ENCODE measurements at regions not wholly inside any gene's neighbourhood (a gene's known extent, or its start where the extent isn't known, plus 50 kb on each side); places are given as distances from the start of the nearest gene placed in this dataset.

DNA sequence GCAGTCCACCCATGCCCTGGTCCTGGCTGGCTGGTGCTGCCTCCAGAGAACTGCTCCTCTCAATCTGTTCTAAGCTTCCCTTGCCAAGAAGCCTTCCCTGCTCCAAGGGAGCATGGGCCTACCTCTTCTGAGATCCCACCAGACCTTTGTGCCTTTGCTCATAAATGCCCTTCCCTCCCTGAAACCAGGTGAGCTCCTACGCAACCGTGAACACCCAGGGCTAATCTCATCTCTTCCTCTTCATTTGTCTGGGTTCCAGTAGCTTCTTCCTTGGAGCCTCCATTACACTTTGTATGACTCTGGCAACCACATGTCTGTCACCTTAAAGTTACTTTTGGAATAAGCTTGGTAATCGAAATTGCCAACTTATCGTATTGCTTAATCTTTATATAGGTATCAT, 270.6 kb downstream of the PBX3 start:
- DNase-seq (ENCODE audit: low read depth in 1 of 2, low spot score in 1 of 2), result no peak
- TF ChIP-seq JUND (IDR thresholded peaks at IDR 0.05; ENCODE audit: low read depth), result no peak
- in situ Hi-C loops (cut with HindIII; ENCODE audit: low pct_unique_long_range_greater_than_20kb, low sequenced_read_pairs), result no loop called here

DNA sequence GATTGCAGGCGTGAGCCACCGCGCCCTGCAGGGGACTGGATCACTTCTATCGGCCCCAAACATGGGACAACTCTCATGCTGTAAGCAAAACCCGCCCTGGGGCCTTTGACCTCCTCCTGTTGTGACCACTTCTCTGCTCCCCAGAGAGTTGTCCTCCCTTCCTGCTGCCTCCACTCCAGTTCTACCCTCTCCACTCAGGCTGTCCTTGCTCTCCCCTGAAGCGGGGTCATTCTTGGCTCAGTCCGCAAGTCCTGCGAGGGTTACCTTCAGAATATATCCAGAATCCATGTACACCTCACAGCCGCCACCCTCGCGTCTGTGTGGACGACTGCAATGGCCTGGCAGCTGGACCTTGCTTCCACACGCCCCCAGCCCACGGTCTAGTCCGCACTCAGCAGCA, 273.7 kb downstream of the PBX3 start:
- no peak for DNase-seq (ENCODE audit: low read depth in 1 of 2, low spot score in 1 of 2)
- no peak for TF ChIP-seq JUND (IDR thresholded peaks at IDR 0.05; ENCODE audit: low read depth)
- in situ Hi-C loops (cut with HindIII; ENCODE audit: low pct_unique_long_range_greater_than_20kb, low sequenced_read_pairs), result no loop called here

DNA sequence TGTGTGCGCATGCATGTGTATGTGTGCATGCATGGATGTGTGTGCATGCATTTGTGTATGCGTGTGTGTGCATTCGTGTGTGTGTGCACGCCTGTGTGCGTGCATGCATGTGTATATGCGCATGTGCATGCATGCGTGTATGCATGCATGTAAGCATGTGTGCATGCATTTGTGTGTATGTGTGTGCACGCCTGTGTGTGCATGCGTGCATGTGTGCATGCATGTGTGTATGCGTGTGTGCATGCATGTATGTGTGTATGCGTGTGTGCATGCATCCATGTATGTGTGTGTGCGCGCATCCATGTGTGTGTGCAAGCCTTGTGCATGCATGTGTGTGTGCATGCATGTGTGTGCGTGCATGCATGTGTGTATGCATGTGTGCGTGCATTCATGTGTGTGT, 276.8 kb downstream of the PBX3 start:
- DNase-seq (ENCODE audit: low read depth in 1 of 2, low spot score in 1 of 2), result no peak
- in situ Hi-C loops (cut with HindIII; ENCODE audit: low pct_unique_long_range_greater_than_20kb, low sequenced_read_pairs), result no loop called here
- TF ChIP-seq JUND (IDR thresholded peaks at IDR 0.05; ENCODE audit: low read depth), result no peak

DNA sequence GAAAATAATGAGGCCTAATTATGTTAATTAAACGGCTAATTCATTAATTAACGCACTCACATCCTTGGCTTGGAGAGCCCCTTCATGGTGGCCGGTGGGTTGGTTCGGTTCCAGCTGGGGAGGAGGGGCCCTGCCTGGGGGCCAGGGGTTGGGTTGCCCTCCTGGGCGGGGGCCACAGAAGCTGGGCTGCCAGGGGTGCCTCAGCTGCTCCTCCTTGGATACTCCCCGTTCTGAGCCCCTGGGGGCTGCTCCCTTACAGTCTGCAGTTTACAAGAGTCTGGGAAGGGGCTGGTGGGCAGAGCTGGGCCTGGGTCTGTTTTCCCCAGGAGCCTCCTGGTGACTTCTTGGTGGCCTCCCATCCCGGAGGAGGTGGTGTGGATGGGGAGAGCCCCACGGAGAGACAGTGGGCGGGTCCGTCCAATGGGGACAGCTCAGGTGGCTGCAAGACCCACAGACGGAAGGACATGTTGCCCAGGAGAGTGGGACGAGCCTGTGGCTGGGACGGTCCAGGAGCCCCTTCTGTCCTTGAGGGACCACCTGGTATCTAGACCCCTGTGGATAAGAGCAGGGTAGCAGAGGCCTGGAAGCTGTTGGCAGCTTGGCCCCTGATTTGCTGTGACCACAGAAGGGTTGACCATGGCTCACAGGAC, 277.5 kb downstream of the PBX3 start:
- no peak for DNase-seq (ENCODE audit: low read depth in 1 of 2, low spot score in 1 of 2)
- in situ Hi-C loops (cut with HindIII; ENCODE audit: low pct_unique_long_range_greater_than_20kb, low sequenced_read_pairs), result no loop called here

DNA sequence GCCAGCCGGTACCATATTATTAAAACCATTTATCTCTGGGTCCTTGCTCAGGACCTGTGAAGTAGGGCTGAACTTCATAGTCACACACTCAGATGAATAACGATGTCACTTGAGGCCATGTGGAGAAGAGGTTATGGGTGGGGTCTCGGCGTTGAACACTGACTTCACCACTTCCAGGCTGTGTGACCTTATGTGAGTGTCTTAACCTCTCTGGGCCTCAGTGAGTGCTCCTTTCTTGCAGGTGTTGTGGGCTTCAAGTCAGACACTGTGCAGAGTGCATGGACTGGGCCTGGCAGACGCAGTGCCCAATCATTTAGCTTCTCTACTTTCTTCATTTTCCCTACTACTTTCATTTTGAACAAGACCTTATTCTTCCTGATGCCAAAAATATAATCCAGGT, 278.8 kb downstream of the PBX3 start:
- no peak for DNase-seq (ENCODE audit: low read depth in 1 of 2, low spot score in 1 of 2)
- TF ChIP-seq JUND (IDR thresholded peaks at IDR 0.05; ENCODE audit: low read depth), result no peak
- in situ Hi-C loops (cut with HindIII; ENCODE audit: low pct_unique_long_range_greater_than_20kb, low sequenced_read_pairs), result no loop called here

More for the DNA sequence above, 277.5 kb downstream of the PBX3 start:
- TF ChIP-seq JUND (IDR thresholded peaks at IDR 0.05; ENCODE audit: low read depth), result no peak

DNA sequence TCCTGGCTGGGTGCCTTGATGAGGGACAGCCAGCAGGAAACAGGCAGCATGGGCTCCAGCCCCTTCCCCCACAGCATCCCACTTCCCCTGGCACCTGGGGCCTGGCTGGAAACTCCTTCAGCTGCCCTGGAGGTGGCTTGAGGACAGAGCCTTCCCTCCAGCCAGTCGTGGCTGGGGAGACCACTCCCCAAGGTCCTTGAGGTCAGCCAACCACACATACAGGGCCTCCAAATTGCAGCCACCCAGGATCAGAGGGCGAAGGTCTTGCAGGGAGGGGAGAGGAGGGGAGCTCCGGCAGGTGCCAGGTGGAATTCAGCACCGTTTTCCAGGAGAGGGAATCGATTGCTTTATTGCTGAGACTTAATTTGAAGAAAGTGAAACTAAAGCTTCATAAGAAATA, 280.4 kb downstream of the PBX3 start:
- TF ChIP-seq JUND (IDR thresholded peaks at IDR 0.05; ENCODE audit: low read depth), result no peak
- in situ Hi-C loops (cut with HindIII; ENCODE audit: low pct_unique_long_range_greater_than_20kb, low sequenced_read_pairs), result no loop called here
- DNase-seq (ENCODE audit: low read depth in 1 of 2, low spot score in 1 of 2), result no peak

DNA sequence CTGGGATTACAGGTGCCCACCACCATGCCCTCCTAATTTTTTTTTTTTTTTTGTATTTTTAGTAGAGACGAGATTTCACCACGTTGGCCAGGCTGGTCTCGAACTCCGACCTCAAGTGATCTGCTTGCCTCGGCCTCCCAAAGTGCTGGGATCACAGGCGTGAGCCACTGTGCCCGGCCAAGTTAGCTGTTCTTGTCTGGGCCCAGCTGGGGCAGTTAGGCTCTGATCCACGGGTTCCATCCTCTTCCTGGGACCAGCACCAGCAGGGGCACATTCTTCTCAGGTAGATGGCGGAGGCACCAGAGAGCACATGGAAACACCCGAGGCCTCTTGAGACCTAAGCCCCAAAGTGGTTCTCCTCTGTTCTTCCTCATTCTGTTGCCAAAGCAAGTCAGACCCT, 281.6 kb downstream of the PBX3 start:
- in situ Hi-C loops (cut with HindIII; ENCODE audit: low pct_unique_long_range_greater_than_20kb, low sequenced_read_pairs), result no loop called here
- TF ChIP-seq JUND (IDR thresholded peaks at IDR 0.05; ENCODE audit: low read depth), result no peak
- DNase-seq (ENCODE audit: low read depth in 1 of 2, low spot score in 1 of 2), result no peak

DNA sequence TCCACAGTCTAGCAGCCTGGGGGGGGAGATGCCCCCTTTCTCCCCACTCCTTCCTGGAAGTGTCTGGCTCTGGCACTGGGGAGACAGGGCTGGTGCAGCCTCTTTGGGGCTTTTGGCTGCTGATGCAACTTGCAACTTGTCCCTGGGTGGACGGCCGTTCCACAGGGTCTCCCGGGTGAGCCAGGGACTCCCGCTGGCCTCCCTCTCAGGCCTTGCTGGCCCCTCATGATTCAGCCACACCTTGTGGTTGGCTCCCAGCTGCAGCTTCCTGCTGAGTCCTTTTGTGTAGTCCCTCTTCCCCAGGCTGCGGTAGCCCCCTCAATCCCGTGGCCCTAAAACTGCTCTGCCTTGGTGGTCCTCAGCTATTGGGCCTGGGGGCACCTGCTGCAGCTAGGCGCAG, 283.5 kb downstream of the PBX3 start:
- in situ Hi-C loops (cut with HindIII; ENCODE audit: low pct_unique_long_range_greater_than_20kb, low sequenced_read_pairs), result no loop called here
- TF ChIP-seq JUND (IDR thresholded peaks at IDR 0.05; ENCODE audit: low read depth), result no peak
- DNase-seq (ENCODE audit: low read depth in 1 of 2, low spot score in 1 of 2), result no peak

DNA sequence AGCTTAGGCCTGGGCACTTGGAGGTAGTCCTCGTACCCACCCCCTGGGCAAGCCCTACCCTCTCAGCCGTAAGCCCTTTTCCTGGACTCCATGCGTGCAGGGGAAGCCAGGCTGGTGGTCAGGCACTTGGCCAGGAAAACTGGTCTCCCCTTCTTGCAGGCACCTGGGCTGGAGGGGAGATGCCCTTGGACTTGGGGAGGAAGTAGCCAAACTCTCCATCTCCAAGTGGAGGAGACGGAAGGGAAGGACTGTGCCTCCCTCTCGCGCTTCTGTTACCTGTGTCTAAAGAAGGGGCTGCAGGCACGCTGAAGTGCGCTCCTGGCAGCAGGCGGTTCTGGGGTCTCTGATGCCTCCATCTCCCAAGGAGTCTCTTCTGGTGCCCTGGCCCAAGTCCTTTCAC, 283.9 kb downstream of the PBX3 start:
- in situ Hi-C loops (cut with HindIII; ENCODE audit: low pct_unique_long_range_greater_than_20kb, low sequenced_read_pairs), result no loop called here
- TF ChIP-seq JUND (IDR thresholded peaks at IDR 0.05; ENCODE audit: low read depth), result no peak
- DNase-seq (ENCODE audit: low read depth in 1 of 2, low spot score in 1 of 2), result no peak

DNA sequence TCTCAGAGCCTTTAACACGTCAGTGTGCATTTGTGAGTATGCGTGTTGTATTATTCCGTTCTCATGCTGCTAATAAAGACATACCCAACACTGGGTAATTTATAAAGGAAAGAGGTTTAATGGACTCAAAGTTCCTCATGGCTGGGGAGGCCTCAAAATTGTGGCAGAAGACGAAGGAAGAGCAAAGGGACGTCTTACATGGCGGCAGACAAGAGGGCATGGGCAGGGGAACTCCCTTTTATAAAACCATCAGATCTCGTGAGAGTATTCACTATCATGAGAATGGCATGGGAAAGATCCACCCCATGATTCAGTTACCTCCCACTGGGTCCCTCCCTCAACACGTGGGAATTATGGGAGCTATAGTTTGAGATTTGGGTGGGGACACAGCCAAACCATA, 285.0 kb downstream of the PBX3 start:
- in situ Hi-C loops (cut with HindIII; ENCODE audit: low pct_unique_long_range_greater_than_20kb, low sequenced_read_pairs), result no loop called here
- DNase-seq (ENCODE audit: low read depth in 1 of 2, low spot score in 1 of 2), result no peak
- no peak for TF ChIP-seq JUND (IDR thresholded peaks at IDR 0.05; ENCODE audit: low read depth)

DNA sequence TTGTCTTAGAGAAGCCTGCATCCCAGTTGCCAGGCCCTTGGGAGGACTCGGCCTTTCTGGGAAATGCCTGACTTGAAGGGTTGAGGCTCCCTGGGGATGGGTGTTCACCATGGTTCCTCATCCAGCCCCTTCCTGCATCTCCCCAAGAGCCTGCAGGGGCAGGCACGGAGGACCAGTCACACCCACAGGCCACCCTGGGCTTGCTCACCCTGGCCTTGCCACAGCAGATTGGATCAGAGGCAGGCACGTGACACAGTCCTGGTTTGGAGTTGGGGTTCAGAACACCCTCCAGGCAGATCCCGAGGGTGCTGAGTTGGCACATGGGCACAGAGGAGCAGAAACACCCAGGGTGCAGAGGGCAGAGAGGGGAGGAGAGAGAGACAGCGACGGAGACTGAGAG, 286.1 kb downstream of the PBX3 start:
- in situ Hi-C loops (cut with HindIII; ENCODE audit: low pct_unique_long_range_greater_than_20kb, low sequenced_read_pairs), result no loop called here
- TF ChIP-seq JUND (IDR thresholded peaks at IDR 0.05; ENCODE audit: low read depth), result no peak
- no peak for DNase-seq (ENCODE audit: low read depth in 1 of 2, low spot score in 1 of 2)

DNA sequence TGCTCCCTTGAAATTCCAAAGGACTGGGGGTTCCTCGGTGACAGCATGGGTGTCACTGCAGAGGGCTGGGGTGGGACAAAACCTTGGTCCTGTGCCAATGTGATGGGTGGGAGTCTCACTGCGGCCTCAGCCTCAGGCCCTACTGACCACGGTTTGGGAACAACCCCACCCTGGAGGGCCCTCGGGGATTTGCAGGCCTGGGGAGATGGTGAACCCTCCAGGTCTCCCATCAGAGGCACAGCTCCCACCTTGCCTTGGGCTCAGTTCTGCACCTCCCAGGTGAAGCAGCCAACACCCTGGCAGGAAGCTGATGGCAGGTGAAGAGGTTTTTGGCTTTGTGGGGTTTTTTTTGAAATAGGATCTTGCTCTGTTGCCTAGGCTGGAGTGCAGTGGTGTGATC, 286.8 kb downstream of the PBX3 start:
- no peak for DNase-seq (ENCODE audit: low read depth in 1 of 2, low spot score in 1 of 2)
- no peak for TF ChIP-seq JUND (IDR thresholded peaks at IDR 0.05; ENCODE audit: low read depth)
- in situ Hi-C loops (cut with HindIII; ENCODE audit: low pct_unique_long_range_greater_than_20kb, low sequenced_read_pairs), result no loop called here

DNA sequence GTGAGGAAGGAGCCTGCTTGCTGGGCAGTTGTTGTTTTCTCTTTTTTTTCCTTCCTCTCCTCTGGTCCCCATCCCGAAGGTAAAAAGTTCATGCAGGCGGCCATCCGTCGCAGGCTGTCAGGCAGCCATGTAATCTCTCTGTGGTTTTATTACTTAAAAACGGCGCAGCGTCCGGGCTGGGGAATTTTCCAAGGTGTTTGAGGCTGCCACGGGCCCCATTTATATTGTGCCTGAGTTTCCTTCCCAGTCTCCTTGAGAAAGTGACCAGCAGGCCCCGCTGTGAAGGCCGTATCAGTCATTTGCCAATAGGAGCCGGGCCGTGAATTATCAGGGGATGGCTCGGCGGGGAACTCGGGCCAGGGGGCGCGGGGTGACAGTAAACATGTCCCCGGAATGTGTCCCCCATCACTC, 289.7 kb downstream of the PBX3 start:
- TF ChIP-seq JUND (IDR thresholded peaks at IDR 0.05; ENCODE audit: low read depth), result no peak
- DNase-seq (ENCODE audit: low read depth in 1 of 2, low spot score in 1 of 2), result no peak
- in situ Hi-C loops (cut with HindIII; ENCODE audit: low pct_unique_long_range_greater_than_20kb, low sequenced_read_pairs), result no loop called here

DNA sequence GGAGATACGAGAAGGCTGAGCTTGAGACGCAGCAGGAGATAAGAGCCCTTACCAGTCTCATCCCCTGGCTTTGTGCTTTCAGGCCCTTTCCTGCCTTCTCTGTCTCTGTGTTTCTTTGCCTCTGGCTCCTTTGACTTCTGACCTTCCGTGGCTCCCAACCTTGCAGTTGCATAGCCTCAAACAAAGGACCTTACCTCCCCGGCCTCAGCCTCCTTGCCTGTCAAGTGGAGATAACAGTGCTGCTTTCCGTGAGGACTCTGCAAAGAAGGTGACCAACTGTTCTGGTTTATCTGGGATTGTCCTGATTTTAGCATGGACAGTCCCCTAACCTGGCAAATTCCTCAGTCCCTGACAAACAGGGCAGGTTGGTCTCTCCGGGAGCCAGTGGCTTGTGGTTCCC, 287.8 kb upstream of the MVB12B start:
- DNase-seq (ENCODE audit: low read depth in 1 of 2, low spot score in 1 of 2), result no peak
- TF ChIP-seq JUND (IDR thresholded peaks at IDR 0.05; ENCODE audit: low read depth), result no peak
- in situ Hi-C loops (cut with HindIII; ENCODE audit: low pct_unique_long_range_greater_than_20kb, low sequenced_read_pairs), result no loop called here

All from T47D (cell line).